Erythroblast (primary cell): ENCODE measurements at regions not wholly inside any gene's neighbourhood (a gene's known extent, or its start where the extent isn't known, plus 50 kb on each side); places are given as distances from the start of the nearest gene placed in this dataset.
"Not testable (repeated sequence)": the region's sequence is repeated elsewhere in the genome, so short reads cannot be mapped to it uniquely, and the experiment has no call there.

Experiments used
- GATA1 ChIP-seq: IDR thresholded peaks from 2 replicates; pipeline ENCODE4 v1.6.1; 2011; ENCODE audit warnings: low read depth, mild to moderate bottlenecking, control low read depth, low read length, moderate library complexity
- POLR2A ChIP-seq: IDR thresholded peaks from 2 replicates; pipeline ENCODE4 v1.6.1; 2011; ENCODE audit warnings: mild to moderate bottlenecking, low read length

DNA sequence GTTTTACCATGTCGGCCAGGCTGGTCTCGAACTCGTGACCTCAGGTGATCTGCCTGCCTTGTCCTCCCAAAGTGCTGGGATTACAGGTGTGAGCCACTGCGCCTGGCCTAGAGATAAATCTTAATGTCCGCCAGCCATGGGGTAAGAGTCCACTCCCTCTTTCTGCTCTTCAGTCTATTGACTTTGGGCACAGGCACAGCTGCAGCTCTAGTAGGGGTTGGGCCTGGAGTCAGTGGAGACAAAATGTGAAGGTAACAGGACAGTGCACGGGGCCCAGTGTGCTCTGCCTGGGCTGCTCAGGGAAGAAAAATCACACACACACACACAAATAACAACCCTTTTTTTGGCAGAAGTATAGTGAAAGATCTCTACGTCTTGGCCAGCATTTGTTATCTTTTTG, 209.5 kb downstream of the NPIPA7 start:
- TF ChIP-seq POLR2A, GATA1: not testable (repeated sequence)
